HUES48 (cell line): ENCODE measurements at regions not wholly inside any gene's neighbourhood (a gene's known extent, or its start where the extent isn't known, plus 50 kb on each side); places are given as distances from the start of the nearest gene placed in this dataset.
"Not testable (repeated sequence)": the region's sequence is repeated elsewhere in the genome, so short reads cannot be mapped to it uniquely, and the experiment has no call there.

Source experiments
- H3K27ac ChIP-seq: one replicate; pipeline ENCODE4 v1.7.0; 2013; ENCODE audit warnings: low read depth, low read length, inconsistent platforms
- H3K27me3 ChIP-seq: 2 replicates; pipeline ENCODE4 v1.6.1; 2013; ENCODE audit warnings: mild to moderate bottlenecking, low read length; ENCODE audit not compliant: control insufficient read depth, insufficient read depth
- H3K36me3 ChIP-seq: 2 replicates; pipeline ENCODE4 v1.6.1; 2013; ENCODE audit warnings: low read length; ENCODE audit not compliant: control insufficient read depth, insufficient read depth
- H3K4me1 ChIP-seq: 2 replicates; pipeline ENCODE4 v1.6.1; 2013; ENCODE audit warnings: mild to moderate bottlenecking, low read length; ENCODE audit not compliant: control insufficient read depth, insufficient read depth
- H3K4me3 ChIP-seq: 2 replicates; pipeline ENCODE4 v1.5.1; 2013; ENCODE audit warnings: mild to moderate bottlenecking, low read depth, low read length
- H3K9ac ChIP-seq: 2 replicates; pipeline ENCODE4 v1.6.1; 2013; ENCODE audit warnings: mild to moderate bottlenecking, low read depth, low read length, moderate library complexity
- H3K9me3 ChIP-seq: 2 replicates; pipeline ENCODE4 v1.6.1; 2013; ENCODE audit warnings: low read length; ENCODE audit not compliant: control insufficient read depth, insufficient read depth

DNA sequence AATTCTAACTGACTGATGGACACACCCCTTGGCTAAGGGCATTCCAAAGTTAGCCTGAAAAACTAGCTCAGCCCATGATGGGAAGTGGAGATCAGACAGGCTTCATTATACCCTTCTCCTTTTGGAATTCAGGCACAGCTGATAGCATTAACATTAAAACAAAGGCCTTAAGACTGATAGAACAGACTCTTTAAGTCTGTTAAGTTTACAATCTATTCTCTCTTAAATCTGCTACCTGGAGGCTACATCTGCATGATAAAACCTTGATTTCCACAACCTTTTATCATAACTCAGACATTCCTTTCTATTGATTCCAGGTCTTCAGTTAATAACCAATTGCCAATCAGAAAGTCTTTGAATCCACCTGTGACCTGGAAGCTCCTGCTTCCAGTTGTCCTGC, 281.4 kb downstream of the TUSC1 start:
- peaks cover 53% of the 10 kb centered on the region for H3K9me3 ChIP-seq
- peak overlapping the region; percentile 99 for H3K27ac ChIP-seq
- no peak overlapping the region; the same call in 1 of the 2 replicates for H3K4me3 ChIP-seq
- H3K27me3 ChIP-seq, result no peaks in the 10 kb centered on the region
- H3K4me1 ChIP-seq, result peaks cover 21% of the 10 kb centered on the region
- peak overlapping the region; percentile 34; the same call in 1 of the 2 replicates for H3K9ac ChIP-seq
- peaks cover 2% of the 10 kb centered on the region; the same call in 1 of the 2 replicates for H3K36me3 ChIP-seq

GRCh38 chr9:25381141-25381540, 297.1 kb downstream of the TUSC1 start:
- Histone ChIP-seq H3K36me3 (no peaks in the 10 kb centered on the region), H3K27me3 (no peaks in the 10 kb centered on the region), H3K27ac (no peak overlapping the region), H3K4me3 (no peak overlapping the region), H3K9me3 (no peaks in the 10 kb centered on the region), H3K9ac (no peak overlapping the region), H3K4me1 (no peaks in the 10 kb centered on the region)

- no peaks in the 10 kb centered on the region for H3K9me3 ChIP-seq
- H3K9ac ChIP-seq, result no peak overlapping the region
- no peaks in the 10 kb centered on the region for H3K27me3 ChIP-seq
- H3K27ac ChIP-seq, result no peak overlapping the region
- no peaks in the 10 kb centered on the region for H3K4me1 ChIP-seq
- H3K36me3 ChIP-seq, result no peaks in the 10 kb centered on the region
- H3K4me3 ChIP-seq, result no peak overlapping the region
Measured at GRCh38 chr9:25377039-25377438, 301.2 kb downstream of the TUSC1 start.

DNA sequence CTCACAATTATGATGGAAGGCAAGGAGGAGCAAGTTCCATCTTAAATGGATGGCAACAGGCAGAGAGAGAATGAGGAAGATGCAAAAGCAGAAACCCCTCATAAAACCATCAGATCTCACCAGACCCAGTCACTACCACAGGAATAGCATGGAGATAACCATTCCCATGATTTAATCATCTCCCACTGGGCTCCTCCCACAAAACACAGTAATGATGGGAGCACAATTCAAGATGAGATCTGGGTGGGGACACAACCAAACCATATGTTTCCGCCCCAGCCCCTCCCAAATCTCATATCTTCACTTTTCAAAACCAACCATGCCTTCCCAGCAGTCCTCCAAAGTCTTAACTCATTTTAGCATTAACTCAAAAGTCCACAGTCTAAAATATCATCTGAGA, 304.0 kb downstream of the TUSC1 start:
- Histone ChIP-seq H3K9me3 (no peaks in the 10 kb centered on the region), H3K4me1 (no peaks in the 10 kb centered on the region), H3K27ac (no peak overlapping the region), H3K36me3 (no peaks in the 10 kb centered on the region), H3K9ac (no peak overlapping the region), H3K27me3 (no peaks in the 10 kb centered on the region), H3K4me3 (no peak overlapping the region)

- H3K27ac ChIP-seq, result no peak overlapping the region
- H3K27me3 ChIP-seq, result no peaks in the 10 kb centered on the region
- no peaks in the 10 kb centered on the region for H3K4me1 ChIP-seq
- H3K9me3 ChIP-seq, result no peaks in the 10 kb centered on the region
- no peaks in the 10 kb centered on the region for H3K36me3 ChIP-seq
- no peak overlapping the region for H3K4me3 ChIP-seq
- no peak overlapping the region for H3K9ac ChIP-seq
Measured at GRCh38 chr9:25366906-25367305, 311.3 kb downstream of the TUSC1 start.

- H3K4me1 ChIP-seq, result no peaks in the 10 kb centered on the region
- no peak overlapping the region for H3K27ac ChIP-seq
- no peak overlapping the region for H3K4me3 ChIP-seq
- no peaks in the 10 kb centered on the region for H3K36me3 ChIP-seq
- peaks cover 16% of the 10 kb centered on the region for H3K9me3 ChIP-seq
- no peaks in the 10 kb centered on the region for H3K27me3 ChIP-seq
- no peak overlapping the region for H3K9ac ChIP-seq
Measured at GRCh38 chr9:25353783-25354182, 324.5 kb downstream of the TUSC1 start.

- Histone ChIP-seq H3K36me3 (no peaks in the 10 kb centered on the region), H3K9ac (no peak overlapping the region), H3K27me3 (no peaks in the 10 kb centered on the region), H3K9me3 (no peaks in the 10 kb centered on the region), H3K4me3 (no peak overlapping the region), H3K27ac (no peak overlapping the region), H3K4me1 (no peaks in the 10 kb centered on the region)
Measured at GRCh38 chr9:25350011-25350410, 328.2 kb downstream of the TUSC1 start.

- Histone ChIP-seq H3K9ac (no peak overlapping the region), H3K4me3 (no peak overlapping the region), H3K4me1 (peaks cover 4% of the 10 kb centered on the region; the same call in 1 of the 2 replicates), H3K9me3 (no peaks in the 10 kb centered on the region), H3K27me3 (no peaks in the 10 kb centered on the region), H3K36me3 (no peaks in the 10 kb centered on the region), H3K27ac (no peak overlapping the region)
Measured at GRCh38 chr9:25322142-25322541, 356.1 kb downstream of the TUSC1 start.

DNA sequence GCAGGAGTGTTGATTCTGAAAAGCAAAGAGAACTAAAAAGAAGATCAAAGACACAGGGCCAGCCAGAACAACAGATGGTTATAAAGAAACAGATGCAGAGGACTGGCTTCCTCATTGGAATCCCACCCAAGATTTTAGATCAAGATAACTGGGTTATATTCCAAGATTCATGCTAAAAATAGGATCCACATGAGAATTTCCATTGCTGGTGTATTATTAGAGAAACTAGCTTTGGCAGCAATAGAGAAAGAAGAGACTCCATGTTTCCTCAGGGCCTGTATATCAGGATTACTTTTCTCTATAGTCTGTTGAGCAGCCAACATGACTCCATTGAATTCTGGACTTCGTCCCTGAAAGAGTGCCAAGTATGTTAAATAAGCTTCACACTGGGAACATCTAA, 367.3 kb downstream of the TUSC1 start:
- Histone ChIP-seq H3K27me3 (no peaks in the 10 kb centered on the region), H3K4me3 (no peak overlapping the region), H3K9ac (no peak overlapping the region), H3K9me3 (no peaks in the 10 kb centered on the region), H3K27ac (no peak overlapping the region), H3K36me3 (no peaks in the 10 kb centered on the region), H3K4me1 (no peaks in the 10 kb centered on the region)

GRCh38 chr9:25308549-25308948, 369.7 kb downstream of the TUSC1 start:
- no peak overlapping the region for H3K4me3 ChIP-seq
- no peak overlapping the region for H3K27ac ChIP-seq
- no peaks in the 10 kb centered on the region for H3K9me3 ChIP-seq
- H3K36me3 ChIP-seq, result no peaks in the 10 kb centered on the region
- no peak overlapping the region for H3K9ac ChIP-seq
- no peaks in the 10 kb centered on the region for H3K4me1 ChIP-seq
- H3K27me3 ChIP-seq, result no peaks in the 10 kb centered on the region

DNA sequence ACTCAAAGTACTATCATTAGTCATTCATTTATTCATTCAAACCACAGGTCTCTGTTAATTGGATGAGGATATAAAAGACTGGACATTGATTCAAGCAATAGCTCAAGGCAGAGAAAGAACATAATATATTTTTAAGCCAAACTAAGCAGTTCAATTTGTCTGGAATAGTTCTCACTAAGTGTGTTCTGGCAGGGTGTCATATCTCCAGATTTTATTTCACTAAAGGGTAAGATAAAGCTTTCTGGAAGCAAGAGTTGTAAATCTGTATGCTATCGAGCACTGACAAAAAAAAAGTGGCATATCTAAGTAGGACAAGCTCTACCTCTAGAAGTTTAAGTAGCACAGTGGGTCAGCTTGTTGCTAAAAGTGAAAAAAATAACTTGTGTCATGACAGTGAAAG, 375.6 kb downstream of the TUSC1 start:
- H3K9me3 ChIP-seq, result no peaks in the 10 kb centered on the region
- no peaks in the 10 kb centered on the region for H3K27me3 ChIP-seq
- no peak overlapping the region for H3K4me3 ChIP-seq
- H3K27ac ChIP-seq, result no peak overlapping the region
- no peak overlapping the region for H3K9ac ChIP-seq
- H3K36me3 ChIP-seq, result no peaks in the 10 kb centered on the region
- no peaks in the 10 kb centered on the region for H3K4me1 ChIP-seq

DNA sequence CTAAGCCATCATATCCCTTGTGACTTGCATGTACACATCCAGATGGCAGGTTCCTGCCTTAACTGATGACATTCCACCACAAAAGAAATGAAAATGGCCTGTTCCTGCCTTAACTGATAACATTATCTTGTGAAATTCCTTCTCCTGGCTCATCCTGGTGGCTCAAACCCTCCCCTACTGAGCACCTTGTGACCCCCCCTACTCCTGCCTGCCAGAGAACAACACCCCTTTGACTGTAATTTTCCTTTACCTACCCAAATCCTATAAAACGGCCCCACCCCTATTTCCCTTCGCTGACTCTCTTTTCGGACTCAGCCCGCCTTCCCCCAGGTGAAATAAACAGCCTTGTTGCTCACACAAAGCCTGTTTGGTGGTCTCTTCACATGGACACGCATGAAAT, 390.0 kb downstream of the TUSC1 start:
- H3K36me3 ChIP-seq, H3K27ac ChIP-seq, H3K4me1 ChIP-seq, H3K9me3 ChIP-seq, H3K9ac ChIP-seq, H3K4me3 ChIP-seq, H3K27me3 ChIP-seq: not testable (repeated sequence)
